Cardiac fibroblast (primary cell): ENCODE measurements at regions not wholly inside any gene's neighbourhood (a gene's known extent, or its start where the extent isn't known, plus 50 kb on each side); places are given as distances from the start of the nearest gene placed in this dataset.

Experiments used
- DNase-seq, 2 donors: peaks; one replicate each; pipeline versions ENCODE4 v3.0.0 to v3.0.0-alpha.2; 2010; ENCODE audit warnings: low read depth in 2 of 2
- H3K4me3 ChIP-seq, 2 donors: replicated peaks in 1 of 2; 1 replicate in 1 of 2; 2 replicates in 1 of 2; pipeline ENCODE4 v1.5.1; 2011; ENCODE audit warnings: low read depth in 2 of 2, low read length in 2 of 2, mild to moderate bottlenecking in 2 of 2, moderate library complexity in 1 of 2
- TF ChIP-seq, protein P1 (sequence below): IDR thresholded peaks from one replicate; pipeline ENCODE4 v1.5.1; 2011; ENCODE audit warnings: low read depth, mild to moderate bottlenecking, low read length, inconsistent platforms

DNA sequence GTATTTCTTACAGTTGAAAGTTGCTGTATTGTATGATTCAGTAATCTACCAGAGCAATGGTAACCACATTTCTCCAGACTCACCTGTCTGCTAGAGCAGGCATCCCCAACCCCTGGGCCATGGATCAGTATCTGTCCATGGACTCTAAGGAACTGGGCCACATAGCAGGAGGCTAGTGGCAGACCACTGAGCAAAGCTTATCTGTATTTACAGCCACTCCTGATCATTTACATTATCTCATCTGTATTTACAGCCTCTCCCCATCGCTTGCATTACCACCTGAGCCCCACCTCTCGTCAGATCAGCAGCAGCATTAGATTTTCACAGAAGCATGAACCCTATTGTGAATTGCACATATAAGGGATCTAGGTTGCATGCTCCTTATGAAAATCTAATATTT, 60.3 kb upstream of the MANEA start:
- H3K4me3 ChIP-seq, result no peak overlapping the region
- TF ChIP-seq, protein P1, sequence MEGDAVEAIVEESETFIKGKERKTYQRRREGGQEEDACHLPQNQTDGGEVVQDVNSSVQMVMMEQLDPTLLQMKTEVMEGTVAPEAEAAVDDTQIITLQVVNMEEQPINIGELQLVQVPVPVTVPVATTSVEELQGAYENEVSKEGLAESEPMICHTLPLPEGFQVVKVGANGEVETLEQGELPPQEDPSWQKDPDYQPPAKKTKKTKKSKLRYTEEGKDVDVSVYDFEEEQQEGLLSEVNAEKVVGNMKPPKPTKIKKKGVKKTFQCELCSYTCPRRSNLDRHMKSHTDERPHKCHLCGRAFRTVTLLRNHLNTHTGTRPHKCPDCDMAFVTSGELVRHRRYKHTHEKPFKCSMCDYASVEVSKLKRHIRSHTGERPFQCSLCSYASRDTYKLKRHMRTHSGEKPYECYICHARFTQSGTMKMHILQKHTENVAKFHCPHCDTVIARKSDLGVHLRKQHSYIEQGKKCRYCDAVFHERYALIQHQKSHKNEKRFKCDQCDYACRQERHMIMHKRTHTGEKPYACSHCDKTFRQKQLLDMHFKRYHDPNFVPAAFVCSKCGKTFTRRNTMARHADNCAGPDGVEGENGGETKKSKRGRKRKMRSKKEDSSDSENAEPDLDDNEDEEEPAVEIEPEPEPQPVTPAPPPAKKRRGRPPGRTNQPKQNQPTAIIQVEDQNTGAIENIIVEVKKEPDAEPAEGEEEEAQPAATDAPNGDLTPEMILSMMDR, result no peak
- DNase-seq, result no peak

DNA sequence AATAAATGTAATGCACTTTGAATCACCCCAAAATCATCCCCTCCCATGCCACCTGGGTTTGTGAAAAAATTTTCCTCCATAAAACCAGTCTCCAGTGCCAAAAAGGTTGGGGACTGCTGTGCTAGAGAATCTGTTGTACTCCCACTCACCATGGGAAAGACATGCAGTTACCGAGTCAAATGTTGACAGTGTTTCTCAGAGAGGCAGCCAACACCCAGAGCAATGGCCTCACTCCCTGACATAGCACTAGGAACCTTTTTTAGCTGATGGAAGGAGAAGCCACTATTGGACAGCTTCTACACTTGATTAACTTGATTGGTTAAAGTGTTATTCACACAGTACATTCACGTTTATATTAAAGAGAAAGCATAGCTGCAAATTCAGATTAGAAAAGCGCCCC, 59.8 kb upstream of the MANEA start:
- TF ChIP-seq, protein P1, result no peak
- H3K4me3 ChIP-seq, result no peak overlapping the region
- no peak for DNase-seq

DNA sequence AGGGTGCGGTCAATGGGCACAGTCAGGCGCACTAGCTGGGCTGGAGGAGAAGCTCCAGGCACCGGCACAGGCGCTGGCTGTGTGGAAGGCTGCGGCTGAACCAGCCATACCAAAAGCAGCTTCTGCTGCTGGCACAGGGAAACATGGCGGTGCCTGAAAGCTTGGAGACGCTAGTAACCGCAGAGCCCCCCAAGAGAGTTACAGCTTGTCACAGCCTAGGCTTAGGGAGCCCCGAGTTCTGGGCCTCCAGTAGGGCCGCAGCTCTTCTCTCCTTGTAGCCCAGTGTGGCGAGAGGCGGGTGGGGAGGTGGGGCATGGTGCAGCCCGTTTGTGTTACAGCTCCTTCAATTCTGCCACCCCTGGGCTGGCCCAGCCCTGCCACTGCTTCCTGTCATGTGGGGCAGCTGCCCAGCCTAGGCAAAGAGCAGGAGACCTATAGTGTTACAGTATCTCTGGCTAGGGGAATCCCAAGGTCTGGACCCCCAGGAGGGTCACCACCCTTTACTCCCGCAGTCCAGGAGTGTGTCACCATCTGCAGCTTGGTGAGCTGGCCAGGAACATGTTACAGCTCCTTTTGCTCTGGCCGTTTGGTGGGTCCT, 58.6 kb upstream of the MANEA start:
- no peak overlapping the region for H3K4me3 ChIP-seq
- no peak for DNase-seq
- TF ChIP-seq, protein P1, result no peak

DNA sequence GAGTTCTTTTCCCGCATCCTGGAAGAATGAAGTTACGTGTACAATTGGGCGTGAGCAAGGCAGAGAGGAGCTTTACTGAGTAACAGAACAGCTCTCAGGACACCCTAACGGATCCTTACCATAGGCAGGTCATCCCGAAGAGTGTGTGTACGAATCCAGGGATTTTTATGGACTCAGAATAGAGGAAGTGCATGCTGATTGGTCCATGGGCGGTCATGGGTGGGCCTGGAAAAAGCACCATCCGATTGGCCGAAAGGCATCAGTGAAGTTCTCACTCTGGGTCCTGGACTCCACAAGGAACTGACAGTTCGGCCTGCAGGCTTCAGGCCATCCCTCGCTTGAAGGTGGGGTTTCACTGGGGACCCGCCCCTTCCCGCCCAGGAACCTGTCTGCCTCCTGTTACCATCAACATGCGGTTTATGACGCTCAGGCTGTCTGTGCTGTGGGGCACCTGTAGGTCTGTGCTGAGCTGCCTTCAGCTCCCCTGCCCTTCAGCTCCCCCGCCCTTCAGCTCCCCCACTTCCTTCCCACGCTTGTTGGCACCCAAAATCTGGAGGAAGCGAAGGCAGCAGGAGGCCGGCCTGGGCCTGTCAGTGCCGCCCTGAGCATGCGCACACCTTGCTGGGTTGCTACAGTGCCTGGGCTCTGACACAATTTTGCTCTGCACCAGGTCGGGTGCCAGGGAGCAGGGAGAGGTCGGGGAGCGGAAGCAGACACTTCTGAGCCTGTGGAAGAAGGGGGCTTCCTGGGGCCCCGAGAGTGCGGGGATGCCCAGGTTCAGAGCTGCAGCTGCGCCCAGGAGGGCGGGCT, 57.9 kb upstream of the MANEA start:
- no peak overlapping the region for H3K4me3 ChIP-seq
- DNase-seq, result no peak
- TF ChIP-seq, protein P1, result no peak

DNA sequence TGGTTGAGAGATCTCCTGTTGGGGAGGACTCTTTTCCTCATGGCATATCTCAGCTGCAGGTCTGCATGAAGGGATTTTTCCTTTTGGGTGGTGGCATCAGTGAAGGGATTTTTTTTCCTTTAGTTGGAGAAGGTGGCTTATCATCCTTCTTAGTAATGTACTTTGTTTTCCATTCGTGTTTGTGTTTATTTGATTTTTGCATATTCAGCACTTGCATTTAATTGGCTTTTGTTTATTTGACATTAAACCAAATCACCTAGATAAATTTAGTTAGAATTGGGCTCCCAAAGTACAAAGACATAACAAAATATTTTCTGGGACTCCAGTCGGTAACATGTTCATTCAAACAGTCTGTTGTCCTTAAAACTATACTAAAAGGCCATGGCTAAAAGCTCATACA, 56.2 kb upstream of the MANEA start:
- TF ChIP-seq, protein P1, result no peak
- H3K4me3 ChIP-seq, result no peak overlapping the region
- no peak for DNase-seq
